Stomach smooth muscle (tissue), 2 donors: ENCODE measurements at regions not wholly inside any gene's neighbourhood (a gene's known extent, or its start where the extent isn't known, plus 50 kb on each side); places are given as distances from the start of the nearest gene placed in this dataset.

Experiments used
- H3K27ac ChIP-seq: one replicate; pipeline ENCODE4 v1.7.0; 2013; ENCODE audit warnings: mild to moderate bottlenecking, low read length, inconsistent platforms
- H3K27me3 ChIP-seq, 2 donors: one replicate each; pipeline ENCODE4 v1.7.0; 2013; ENCODE audit warnings: low read length in 2 of 2; ENCODE audit not compliant: insufficient read depth in 2 of 2, control insufficient read depth in 1 of 2
- H3K36me3 ChIP-seq, 2 donors: one replicate each; pipeline ENCODE4 v1.7.0; 2013; ENCODE audit warnings: low read length in 2 of 2; ENCODE audit not compliant: control insufficient read depth in 2 of 2, insufficient read depth in 2 of 2
- H3K4me1 ChIP-seq: one replicate; pipeline ENCODE4 v1.7.0; 2013; ENCODE audit warnings: low read length; ENCODE audit not compliant: control insufficient read depth, insufficient read depth
- H3K4me3 ChIP-seq, 2 donors: one replicate each; pipeline ENCODE4 v1.7.0; 2013; ENCODE audit warnings: low read length in 2 of 2
- H3K9ac ChIP-seq, 2 donors: one replicate each; pipeline ENCODE4 v1.7.0; 2013; ENCODE audit warnings: low read length in 2 of 2, mild to moderate bottlenecking in 1 of 2
- H3K9me3 ChIP-seq, 2 donors: one replicate each; pipeline ENCODE4 v1.7.0; 2013; ENCODE audit warnings: low read length in 2 of 2; ENCODE audit not compliant: control insufficient read depth in 2 of 2
- donor health status: healthy.
- donor health status: Pancreatic carcinoma.

DNA sequence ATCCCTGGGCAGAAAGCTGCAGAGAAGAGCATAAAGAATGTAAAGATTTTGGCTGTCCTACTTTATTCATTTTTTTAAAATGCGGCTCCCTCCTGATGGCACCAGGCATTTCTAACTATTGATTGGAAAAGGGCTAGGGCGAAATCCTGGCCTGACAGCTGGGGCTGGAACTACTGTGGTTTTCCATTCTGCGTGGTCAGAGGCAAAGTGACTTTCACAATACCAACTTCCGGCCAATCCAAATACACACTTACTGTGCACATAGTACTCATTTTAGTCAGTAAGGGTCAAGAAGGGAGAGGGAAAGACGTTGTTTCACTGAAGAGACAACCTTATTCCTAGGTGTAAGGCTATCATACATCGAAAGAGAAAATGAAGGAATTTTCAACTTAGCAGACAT lies 113.8 kb upstream of the PMFBP1 start:
- H3K9me3 ChIP-seq, result no peaks in the 10 kb centered on the region
- H3K27ac ChIP-seq, result no peak overlapping the region
- no peaks in the 10 kb centered on the region for H3K4me1 ChIP-seq
- H3K27me3 ChIP-seq, result no peaks in the 10 kb centered on the region
- no peaks in the 10 kb centered on the region for H3K36me3 ChIP-seq
- H3K4me3 ChIP-seq, result no peak overlapping the region
- no peak overlapping the region for H3K9ac ChIP-seq

GRCh38 chr16:72285324-72285723 lies 113.4 kb upstream of the PMFBP1 start:
- H3K9me3 ChIP-seq, result no peaks in the 10 kb centered on the region
- H3K4me1 ChIP-seq, result no peaks in the 10 kb centered on the region
- H3K9ac ChIP-seq, result no peak overlapping the region
- no peaks in the 10 kb centered on the region for H3K36me3 ChIP-seq
- H3K27me3 ChIP-seq, result no peaks in the 10 kb centered on the region
- H3K4me3 ChIP-seq, result no peak overlapping the region
- H3K27ac ChIP-seq, result no peak overlapping the region

- Histone ChIP-seq H3K27me3 (no peaks in the 10 kb centered on the region), H3K4me3 (no peak overlapping the region), H3K9ac (no peak overlapping the region), H3K27ac (no peak overlapping the region), H3K9me3 (no peaks in the 10 kb centered on the region), H3K36me3 (no peaks in the 10 kb centered on the region), H3K4me1 (no peaks in the 10 kb centered on the region)
Observed at GRCh38 chr16:72284042-72284789, 112.3 kb upstream of the PMFBP1 start.

- Histone ChIP-seq H3K4me1 (no peaks in the 10 kb centered on the region), H3K27me3 (no peaks in the 10 kb centered on the region), H3K9me3 (no peaks in the 10 kb centered on the region), H3K4me3 (no peak overlapping the region), H3K36me3 (no peaks in the 10 kb centered on the region), H3K9ac (no peak overlapping the region), H3K27ac (no peak overlapping the region)
Observed at GRCh38 chr16:72282362-72282761, 110.4 kb upstream of the PMFBP1 start.

DNA sequence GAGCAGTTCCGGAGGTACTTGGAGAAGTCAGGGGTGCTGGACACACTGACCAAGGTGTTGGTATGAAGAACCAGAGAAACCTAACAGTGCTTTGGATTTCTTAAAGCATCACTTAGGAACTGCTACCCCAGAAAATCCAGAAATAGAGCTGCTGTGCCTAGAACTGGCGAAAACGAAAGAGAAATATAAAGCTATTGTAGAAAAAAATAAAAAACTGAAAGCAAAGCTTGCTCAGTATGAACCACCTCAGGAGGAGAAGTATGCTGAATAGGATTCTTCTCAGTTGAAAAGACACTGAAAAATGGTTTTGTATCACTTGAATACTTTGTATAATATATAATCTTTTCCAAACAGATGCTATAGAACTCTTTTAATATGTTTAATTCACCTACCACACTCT lies 106.3 kb upstream of the PMFBP1 start:
- H3K36me3 ChIP-seq, result no peaks in the 10 kb centered on the region
- H3K27ac ChIP-seq, result no peak overlapping the region
- no peaks in the 10 kb centered on the region for H3K9me3 ChIP-seq
- no peaks in the 10 kb centered on the region for H3K4me1 ChIP-seq
- H3K9ac ChIP-seq, result no peak overlapping the region
- no peak overlapping the region for H3K4me3 ChIP-seq
- H3K27me3 ChIP-seq, result no peaks in the 10 kb centered on the region

DNA sequence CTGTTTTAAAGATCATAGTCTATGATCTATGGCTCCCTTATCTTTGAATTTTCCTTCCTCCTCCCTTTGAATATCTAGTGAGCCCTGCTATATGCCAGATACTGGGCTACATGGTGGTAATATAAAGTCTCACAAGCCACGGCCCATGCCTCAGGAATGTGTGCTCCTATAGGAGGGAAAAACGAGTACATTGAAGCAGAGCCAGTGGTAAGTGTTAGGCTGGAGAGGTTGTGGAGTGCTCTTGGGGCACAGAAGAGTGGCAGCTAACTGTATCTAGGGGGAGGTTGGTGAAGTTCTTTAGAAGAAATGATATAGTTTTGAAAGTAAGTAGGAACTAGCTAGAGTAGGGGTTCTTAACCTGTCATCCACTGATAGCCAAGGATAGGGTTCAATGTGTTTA lies 105.8 kb upstream of the PMFBP1 start:
- no peaks in the 10 kb centered on the region for H3K4me1 ChIP-seq
- H3K27me3 ChIP-seq, result no peaks in the 10 kb centered on the region
- H3K36me3 ChIP-seq, result no peaks in the 10 kb centered on the region
- no peak overlapping the region for H3K9ac ChIP-seq
- H3K4me3 ChIP-seq, result no peak overlapping the region
- no peaks in the 10 kb centered on the region for H3K9me3 ChIP-seq
- H3K27ac ChIP-seq, result no peak overlapping the region

DNA sequence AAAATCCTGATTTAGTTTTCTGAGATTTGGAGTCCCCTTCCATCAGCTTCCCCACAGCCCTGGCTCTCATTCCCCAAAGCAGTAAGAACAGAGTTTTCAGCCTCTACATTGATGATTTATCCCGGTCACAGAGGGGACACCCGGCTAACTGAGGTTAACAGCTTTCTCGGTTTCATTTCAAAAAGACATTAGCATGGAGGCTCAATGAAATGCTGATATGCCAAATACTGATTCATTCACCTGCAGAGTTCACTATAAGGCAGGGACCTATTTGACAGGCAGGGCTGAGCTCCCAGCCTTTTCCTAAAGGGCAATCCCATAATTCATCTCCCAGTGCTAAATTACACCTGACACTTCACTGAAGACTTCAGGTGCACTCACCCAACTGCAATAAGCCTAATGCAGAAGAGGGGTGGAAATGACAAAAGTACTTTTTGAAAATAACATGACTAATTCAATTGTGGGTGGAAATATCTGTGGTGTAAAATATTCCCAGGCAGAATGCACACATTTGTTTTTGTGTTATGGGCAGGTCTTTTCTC lies 99.8 kb upstream of the PMFBP1 start:
- Histone ChIP-seq H3K4me1 (no peaks in the 10 kb centered on the region), H3K4me3 (no peak overlapping the region), H3K36me3 (no peaks in the 10 kb centered on the region), H3K9me3 (no peaks in the 10 kb centered on the region), H3K27me3 (no peaks in the 10 kb centered on the region), H3K27ac (no peak overlapping the region), H3K9ac (no peak overlapping the region)

GRCh38 chr16:72270531-72270930 lies 98.6 kb upstream of the PMFBP1 start:
- H3K36me3 ChIP-seq, result no peaks in the 10 kb centered on the region
- no peak overlapping the region for H3K9ac ChIP-seq
- H3K4me3 ChIP-seq, result no peak overlapping the region
- H3K4me1 ChIP-seq, result no peaks in the 10 kb centered on the region
- no peaks in the 10 kb centered on the region for H3K27me3 ChIP-seq
- H3K9me3 ChIP-seq, result no peaks in the 10 kb centered on the region
- no peak overlapping the region for H3K27ac ChIP-seq

DNA sequence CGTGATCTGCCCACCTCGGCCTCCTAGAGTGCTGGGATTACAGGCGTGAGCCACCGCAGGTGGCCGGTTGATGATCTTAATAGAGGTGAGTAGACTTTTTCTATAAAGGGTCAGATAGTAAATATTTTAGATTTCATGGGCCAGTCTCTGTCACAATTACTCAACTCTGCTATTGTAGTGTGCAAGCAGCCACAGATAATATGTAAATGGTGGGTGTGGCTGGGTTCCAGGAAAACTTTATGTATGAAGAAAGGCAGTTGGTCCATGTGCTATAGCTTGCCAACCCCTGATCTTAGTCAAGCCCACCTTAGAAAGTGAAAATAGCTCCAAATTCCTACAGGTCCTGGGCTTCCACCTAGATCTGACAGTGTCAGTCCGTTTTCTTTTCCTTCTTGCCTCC lies 94.9 kb upstream of the PMFBP1 start:
- Histone ChIP-seq H3K27ac (no peak overlapping the region), H3K27me3 (no peaks in the 10 kb centered on the region), H3K9me3 (no peaks in the 10 kb centered on the region), H3K4me1 (no peaks in the 10 kb centered on the region), H3K4me3 (no peak overlapping the region), H3K9ac (no peak overlapping the region), H3K36me3 (no peaks in the 10 kb centered on the region)

DNA sequence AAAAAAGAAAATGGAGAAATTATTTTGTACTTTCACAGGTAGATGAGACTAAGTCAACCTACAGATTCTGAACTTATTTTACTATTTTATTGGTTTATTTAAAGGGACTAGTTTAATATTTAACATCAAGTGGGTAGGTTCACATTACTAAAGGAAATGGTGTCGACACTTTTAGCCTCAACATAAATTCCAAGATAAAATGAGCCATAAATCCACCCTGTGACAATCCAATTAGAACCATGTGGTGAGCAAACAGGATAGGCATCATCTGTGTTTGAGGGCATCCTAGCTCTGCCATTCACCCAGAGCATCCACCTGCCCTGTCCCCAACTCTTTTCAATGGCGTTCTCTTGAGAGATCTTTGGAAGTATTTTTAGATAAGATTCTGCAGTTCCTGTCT lies 92.8 kb upstream of the PMFBP1 start:
- Histone ChIP-seq H3K36me3 (no peaks in the 10 kb centered on the region), H3K9me3 (no peaks in the 10 kb centered on the region), H3K9ac (no peak overlapping the region), H3K4me1 (no peaks in the 10 kb centered on the region), H3K4me3 (no peak overlapping the region), H3K27ac (no peak overlapping the region), H3K27me3 (no peaks in the 10 kb centered on the region)

GRCh38 chr16:72262711-72263110 lies 90.8 kb upstream of the PMFBP1 start:
- no peaks in the 10 kb centered on the region for H3K27me3 ChIP-seq
- H3K27ac ChIP-seq, result no peak overlapping the region
- H3K9ac ChIP-seq, result no peak overlapping the region
- H3K9me3 ChIP-seq, result no peaks in the 10 kb centered on the region
- no peaks in the 10 kb centered on the region for H3K36me3 ChIP-seq
- H3K4me3 ChIP-seq, result no peak overlapping the region
- no peaks in the 10 kb centered on the region for H3K4me1 ChIP-seq
